ENCODE measurements at regions not wholly inside any gene's neighbourhood (a gene's known extent, or its start where the extent isn't known, plus 50 kb on each side); places are given as distances from the start of the nearest gene placed in this dataset.
"Not testable (repeated sequence)": the region's sequence is repeated elsewhere in the genome, so short reads cannot be mapped to it uniquely, and the experiment has no call there.

GRCh38 chr4:29014555-29014954, 1705.6 kb upstream of the PCDH7 start:
- ATAC-seq (ENCODE audit: poor library complexity) (no peak), DNase-seq (no peak)
- intact Hi-C loops (cut with DNase I): no loop called here

GRCh38 chr4:29033703-29034102, 1686.5 kb upstream of the PCDH7 start:
- intact Hi-C loops (cut with DNase I): no loop called here
- DNase-seq: no peak
- ATAC-seq (ENCODE audit: poor library complexity): no peak

- DNase-seq: no peak
- intact Hi-C loops (cut with DNase I): no loop called here
Observed at GRCh38 chr4:29037501-29037900, 1682.7 kb upstream of the PCDH7 start.

GRCh38 chr4:29043411-29043810, 1676.8 kb upstream of the PCDH7 start:
- no peak for ATAC-seq (ENCODE audit: poor library complexity)
- DNase-seq: no peak
- intact Hi-C loops (cut with DNase I): no loop called here

More at GRCh38 chr4:29037501-29037900, 1682.7 kb upstream of the PCDH7 start:
- ATAC-seq (ENCODE audit: poor library complexity): no peak

- ATAC-seq (ENCODE audit: poor library complexity) (no peak), DNase-seq (no peak)
- intact Hi-C loops (cut with DNase I): no loop called here
Observed at GRCh38 chr4:29046186-29046585, 1674.0 kb upstream of the PCDH7 start.

- ATAC-seq (ENCODE audit: poor library complexity): no peak
- intact Hi-C loops (cut with DNase I): no loop called here
- no peak for DNase-seq
Observed at GRCh38 chr4:29046781-29047180, 1673.4 kb upstream of the PCDH7 start.

- no peak for ATAC-seq (ENCODE audit: poor library complexity)
- DNase-seq: peak; percentile 22
- intact Hi-C loops (cut with DNase I): no loop called here
Observed at GRCh38 chr4:29047341-29048041, 1672.7 kb upstream of the PCDH7 start.

GRCh38 chr4:29051381-29051965, 1668.7 kb upstream of the PCDH7 start:
- intact Hi-C loops (cut with DNase I): no loop called here
- no peak for ATAC-seq (ENCODE audit: poor library complexity)
- no peak for DNase-seq

GRCh38 chr4:29052266-29052665, 1667.9 kb upstream of the PCDH7 start:
- intact Hi-C loops (cut with DNase I): no loop called here

GRCh38 chr4:29058531-29058930, 1661.6 kb upstream of the PCDH7 start:
- DNase-seq: no peak
- ATAC-seq (ENCODE audit: poor library complexity): no peak
- intact Hi-C loops (cut with DNase I): no loop called here

More at GRCh38 chr4:29052266-29052665, 1667.9 kb upstream of the PCDH7 start:
- no peak for DNase-seq
- no peak for ATAC-seq (ENCODE audit: poor library complexity)

GRCh38 chr4:29066861-29067260, 1653.3 kb upstream of the PCDH7 start:
- no peak for ATAC-seq (ENCODE audit: poor library complexity)
- DNase-seq: no peak
- intact Hi-C loops (cut with DNase I): no loop called here

- intact Hi-C loops (cut with DNase I): no loop called here
- ATAC-seq (ENCODE audit: poor library complexity) (no peak), DNase-seq (no peak)
Observed at GRCh38 chr4:29073571-29073970, 1646.6 kb upstream of the PCDH7 start.

GRCh38 chr4:29075366-29075765, 1644.8 kb upstream of the PCDH7 start:
- no peak for DNase-seq
- no peak for ATAC-seq (ENCODE audit: poor library complexity)
- intact Hi-C loops (cut with DNase I): no loop called here

- ATAC-seq (ENCODE audit: poor library complexity) (no peak), DNase-seq (no peak)
- intact Hi-C loops (cut with DNase I): no loop called here
Observed at GRCh38 chr4:29079260-29079659, 1640.9 kb upstream of the PCDH7 start.

- ATAC-seq (ENCODE audit: poor library complexity): no peak
- no peak for DNase-seq
- intact Hi-C loops (cut with DNase I): no loop called here
Observed at GRCh38 chr4:29081234-29081955, 1638.8 kb upstream of the PCDH7 start.

GRCh38 chr4:29082684-29083083, 1637.5 kb upstream of the PCDH7 start:
- intact Hi-C loops (cut with DNase I): no loop called here
- no peak for ATAC-seq (ENCODE audit: poor library complexity)
- DNase-seq: no peak

- ATAC-seq (ENCODE audit: poor library complexity): no peak
- DNase-seq: no peak
- intact Hi-C loops (cut with DNase I): no loop called here
Observed at GRCh38 chr4:29085748-29086147, 1634.4 kb upstream of the PCDH7 start.

GRCh38 chr4:29104694-29105093, 1615.5 kb upstream of the PCDH7 start:
- DNase-seq: no peak
- intact Hi-C loops (cut with DNase I): no loop called here
- no peak for ATAC-seq (ENCODE audit: poor library complexity)

- intact Hi-C loops (cut with DNase I): no loop called here
- no peak for ATAC-seq (ENCODE audit: poor library complexity)
- no peak for DNase-seq
Observed at GRCh38 chr4:29113960-29114359, 1606.2 kb upstream of the PCDH7 start.

- DNase-seq: peak; percentile 30
- ATAC-seq (ENCODE audit: poor library complexity); intact Hi-C loops (cut with DNase I): not testable (repeated sequence)
Observed at GRCh38 chr4:29117231-29117722, 1602.9 kb upstream of the PCDH7 start.

Data from Right ventricle myocardium superior (tissue), 1 donor.